ENCODE measurements at regions not wholly inside any gene's neighbourhood (a gene's known extent, or its start where the extent isn't known, plus 50 kb on each side); places are given as distances from the start of the nearest gene placed in this dataset.

- DNase-seq: no peak
Measured at GRCh38 chr5:152884006-152884405, 478.9 kb upstream of the NMUR2 start.

- no peak for DNase-seq
Measured at GRCh38 chr5:152900332-152900731, 495.3 kb upstream of the NMUR2 start.

- no peak for DNase-seq
Measured at GRCh38 chr5:152901754-152902153, 496.7 kb upstream of the NMUR2 start.

- DNase-seq: no peak
Measured at GRCh38 chr5:152905286-152905685, 500.2 kb upstream of the NMUR2 start.

- DNase-seq: no peak
Measured at GRCh38 chr5:152907488-152908245, 502.6 kb upstream of the NMUR2 start.

GRCh38 chr5:152912924-152913323 is 507.8 kb upstream of the NMUR2 start:
- no peak for DNase-seq

GRCh38 chr5:152932621-152933020 is 527.5 kb upstream of the NMUR2 start:
- DNase-seq: no peak

GRCh38 chr5:152933056-152933455 is 528.0 kb upstream of the NMUR2 start:
- DNase-seq: no peak

GRCh38 chr5:152938630-152939029 is 533.6 kb upstream of the NMUR2 start:
- no peak for DNase-seq

- DNase-seq: no peak
Measured at GRCh38 chr5:152942633-152943336, 537.7 kb upstream of the NMUR2 start.

GRCh38 chr5:152953788-152954483 is 536.5 kb upstream of the GRIA1 start:
- no peak for DNase-seq

GRCh38 chr5:152956943-152957613 is 533.4 kb upstream of the GRIA1 start:
- no peak for DNase-seq

- DNase-seq: no peak
Measured at GRCh38 chr5:152978141-152978835, 512.2 kb upstream of the GRIA1 start.

- no peak for DNase-seq
Measured at GRCh38 chr5:152987131-152987530, 503.3 kb upstream of the GRIA1 start.

- no peak for DNase-seq
Measured at GRCh38 chr5:152990217-152990616, 500.3 kb upstream of the GRIA1 start.

GRCh38 chr5:152990649-152991048 is 499.8 kb upstream of the GRIA1 start:
- no peak for DNase-seq

GRCh38 chr5:152994033-152994680 is 496.3 kb upstream of the GRIA1 start:
- no peak for DNase-seq

- no peak for DNase-seq
Measured at GRCh38 chr5:152995214-152995725, 495.2 kb upstream of the GRIA1 start.

GRCh38 chr5:153005711-153006110 is 484.8 kb upstream of the GRIA1 start:
- DNase-seq: no peak

- no peak for DNase-seq
Measured at GRCh38 chr5:153006681-153007080, 483.8 kb upstream of the GRIA1 start.

- no peak for DNase-seq
Measured at GRCh38 chr5:153014194-153014593, 476.3 kb upstream of the GRIA1 start.

GRCh38 chr5:153018121-153018520 is 472.3 kb upstream of the GRIA1 start:
- no peak for DNase-seq

Measured in inflammatory macrophage (primary cell).